ENCODE measurements at regions not wholly inside any gene's neighbourhood (a gene's known extent, or its start where the extent isn't known, plus 50 kb on each side); places are given as distances from the start of the nearest gene placed in this dataset.
"Not testable (repeated sequence)": the region's sequence is repeated elsewhere in the genome, so short reads cannot be mapped to it uniquely, and the experiment has no call there.

- peak in 1 of 5 experiments; percentile 4 for DNase-seq
Measured at GRCh38 chr6:170146640-170147039, 144.2 kb downstream of the DLL1 start.

GRCh38 chr6:170146131-170146530 lies 144.7 kb downstream of the DLL1 start:
- not testable (repeated sequence) for DNase-seq

- DNase-seq: not testable (repeated sequence)
Measured at GRCh38 chr6:170145716-170146115, 145.2 kb downstream of the DLL1 start.

GRCh38 chr6:170145272-170145592 lies 145.6 kb downstream of the DLL1 start:
- DNase-seq: no peak

GRCh38 chr6:170144571-170145271 lies 146.2 kb downstream of the DLL1 start:
- DNase-seq: no peak

GRCh38 chr6:170143401-170144150 lies 147.3 kb downstream of the DLL1 start:
- DNase-seq: no peak

- DNase-seq: no peak
Measured at GRCh38 chr6:170142559-170142958, 148.3 kb downstream of the DLL1 start.

- DNase-seq: not testable (repeated sequence)
Measured at GRCh38 chr6:170141061-170141460, 149.8 kb downstream of the DLL1 start.

GRCh38 chr6:170140129-170140528 lies 150.7 kb downstream of the DLL1 start:
- DNase-seq: no peak

GRCh38 chr6:170139531-170139930 lies 151.3 kb downstream of the DLL1 start:
- DNase-seq: no peak

- not testable (repeated sequence) for DNase-seq
Measured at GRCh38 chr6:170139046-170139445, 151.8 kb downstream of the DLL1 start.

- no peak for DNase-seq
Measured at GRCh38 chr6:170137911-170138910, 152.7 kb downstream of the DLL1 start.

GRCh38 chr6:170137176-170137891 lies 153.5 kb downstream of the DLL1 start:
- no peak for DNase-seq

GRCh38 chr6:170136541-170137175 lies 154.2 kb downstream of the DLL1 start:
- DNase-seq: no peak

GRCh38 chr6:170135821-170136471 lies 154.9 kb downstream of the DLL1 start:
- DNase-seq: no peak

GRCh38 chr6:170135461-170135820 lies 155.4 kb downstream of the DLL1 start:
- DNase-seq: no peak

GRCh38 chr6:170134471-170135440 lies 156.1 kb downstream of the DLL1 start:
- DNase-seq: no peak

GRCh38 chr6:170134031-170134470 lies 156.8 kb downstream of the DLL1 start:
- DNase-seq: no peak

- DNase-seq: no peak
Measured at GRCh38 chr6:170132561-170132991, 158.3 kb downstream of the DLL1 start.

- DNase-seq: no peak
Measured at GRCh38 chr6:170132011-170132521, 158.8 kb downstream of the DLL1 start.
